ENCODE measurements at regions not wholly inside any gene's neighbourhood (a gene's known extent, or its start where the extent isn't known, plus 50 kb on each side); places are given as distances from the start of the nearest gene placed in this dataset.
A peak's percentile ranks its signal among the peaks of the same experiment; 100 is the strongest.
"Not testable (repeated sequence)": the region's sequence is repeated elsewhere in the genome, so short reads cannot be mapped to it uniquely, and the experiment has no call there.

- H3K9me3 ChIP-seq = no peaks in the 10 kb centered on the region
- H3K27ac ChIP-seq = no peak overlapping the region
- no peak overlapping the region for H3K4me3 ChIP-seq
- intact Hi-C loops (cut with DNase I) = no loop called here
- no peak for DNase-seq
- TF ChIP-seq CTCF (IDR thresholded peaks at IDR 0.05) = no peak
- ATAC-seq = no peak
- no peaks in the 10 kb centered on the region for H3K36me3 ChIP-seq
- 40 to 45% methylated on average over 4 of the region's 4 CpGs for WGBS, 2 donors
- H3K4me1 ChIP-seq = no peaks in the 10 kb centered on the region
- H3K27me3 ChIP-seq = no peaks in the 10 kb centered on the region
- no peak for FAIRE-seq
Measured at GRCh38 chrX:27163236-27163635, 299.9 kb downstream of the PPP4R3C start.

- H3K27ac ChIP-seq = no peak overlapping the region
- DNase-seq = no peak
- no peaks in the 10 kb centered on the region for H3K9me3 ChIP-seq
- no peaks in the 10 kb centered on the region for H3K27me3 ChIP-seq
- intact Hi-C loops (cut with DNase I) = no loop called here
- ATAC-seq = no peak
- 44 to 70% methylated on average over 1 of the region's 1 CpG for WGBS, 2 donors
- no peak for TF ChIP-seq CTCF (IDR thresholded peaks at IDR 0.05)
- H3K4me3 ChIP-seq = no peak overlapping the region
- no peaks in the 10 kb centered on the region for H3K36me3 ChIP-seq
- no peak for FAIRE-seq
- no peaks in the 10 kb centered on the region for H3K4me1 ChIP-seq
Measured at GRCh38 chrX:27162496-27162895, 300.6 kb downstream of the PPP4R3C start.

GRCh38 chrX:27156921-27157320, 306.2 kb downstream of the PPP4R3C start:
- not testable (repeated sequence) for FAIRE-seq

GRCh38 chrX:27136325-27136724, 326.8 kb downstream of the PPP4R3C start:
- H3K4me1 ChIP-seq = no peaks in the 10 kb centered on the region
- peaks cover 0 to 3% (median 0%) of the 10 kb centered on the region in 4 donors for H3K27me3 ChIP-seq
- ATAC-seq (no peak), DNase-seq (no peak), FAIRE-seq (peak; percentile 9)
- WGBS, 2 donors = 36 to 42% methylated on average over 1 of the region's 1 CpG
- intact Hi-C loops (cut with DNase I) = no loop called here
- no peak overlapping the region for H3K4me3 ChIP-seq
- no peak overlapping the region for H3K27ac ChIP-seq
- H3K9me3 ChIP-seq = no peaks in the 10 kb centered on the region
- TF ChIP-seq CTCF (IDR thresholded peaks at IDR 0.05) = no peak
- no peaks in the 10 kb centered on the region for H3K36me3 ChIP-seq

More at GRCh38 chrX:27156921-27157320, 306.2 kb downstream of the PPP4R3C start:
- intact Hi-C loops (cut with DNase I); H3K4me3 ChIP-seq; H3K36me3 ChIP-seq; ATAC-seq; H3K27me3 ChIP-seq; H3K9me3 ChIP-seq; H3K27ac ChIP-seq; H3K4me1 ChIP-seq: not testable (repeated sequence)
- 88 to 90% methylated on average over 14 to 20 of the region's 21 CpGs for WGBS, 2 donors
- DNase-seq = peak in 2 of 6 donors; percentile 14 to 51

- FAIRE-seq (no peak), ATAC-seq (no peak), DNase-seq (no peak)
- Histone ChIP-seq H3K36me3 (no peaks in the 10 kb centered on the region), H3K9me3 (no peaks in the 10 kb centered on the region), H3K4me3 (no peak overlapping the region), H3K27me3 (peaks cover 0 to 3% (median 0%) of the 10 kb centered on the region in 4 donors), H3K27ac (no peak overlapping the region), H3K4me1 (no peaks in the 10 kb centered on the region)
- intact Hi-C loops (cut with DNase I) = no loop called here
- TF ChIP-seq CTCF (IDR thresholded peaks at IDR 0.05) = no peak
- 12 to 23% methylated on average over 1 of the region's 1 CpG for WGBS, 2 donors
Measured at GRCh38 chrX:27132862-27133261, 330.3 kb downstream of the PPP4R3C start.

GRCh38 chrX:27087176-27087575, 376.0 kb downstream of the PPP4R3C start:
- H3K27me3 ChIP-seq; ATAC-seq; H3K36me3 ChIP-seq; H3K9me3 ChIP-seq; intact Hi-C loops (cut with DNase I); DNase-seq; FAIRE-seq; H3K4me3 ChIP-seq; H3K27ac ChIP-seq; H3K4me1 ChIP-seq: not testable (repeated sequence)
- WGBS, 2 donors = 71 to 77% methylated on average over 11 of the region's 11 CpGs
